Nephron progenitor cell (in vitro differentiated cells): ENCODE measurements at regions not wholly inside any gene's neighbourhood (a gene's known extent, or its start where the extent isn't known, plus 50 kb on each side); places are given as distances from the start of the nearest gene placed in this dataset.
A peak's percentile ranks its signal among the peaks of the same experiment; 100 is the strongest.

Experiments used
- DNase-seq: peaks from one replicate; pipeline ENCODE4 v3.0.0; 2021
- H3K27ac Mint-ChIP-seq: 2 replicates; pipeline ENCODE4 v1.8.0; 2021; ENCODE audit warnings: mild to moderate bottlenecking, moderate library complexity, mixed read lengths
- H3K27me3 Mint-ChIP-seq: 2 replicates; pipeline ENCODE4 v1.8.0; 2021; ENCODE audit warnings: mild to moderate bottlenecking, low read depth, mixed read lengths; ENCODE audit not compliant: poor library complexity
- H3K36me3 Mint-ChIP-seq: 2 replicates; pipeline ENCODE4 v1.8.0; 2021; ENCODE audit warnings: low read depth, mixed read lengths
- H3K4me1 Mint-ChIP-seq: 2 replicates; pipeline ENCODE4 v1.8.0; 2021; ENCODE audit warnings: mixed read lengths
- H3K4me3 Mint-ChIP-seq: 2 replicates; pipeline ENCODE4 v1.8.0; 2021; ENCODE audit warnings: mild to moderate bottlenecking, moderate library complexity, mixed read lengths
- H3K9me3 Mint-ChIP-seq: 2 replicates; pipeline ENCODE4 v1.8.0; 2021; ENCODE audit warnings: mild to moderate bottlenecking, moderate library complexity, mixed read lengths
- CTCF ChIP-seq: fragments of 200-600 bp; sonication (generic); IDR thresholded peaks from 2 replicates; pipeline ENCODE4 v1.5.0; 2021; ENCODE audit warnings: antibody characterized with exemption

- H3K9me3 Mint-ChIP-seq, result peaks cover 40% of the 10 kb centered on the region
- H3K27me3 Mint-ChIP-seq, result peaks cover 10% of the 10 kb centered on the region
Observed at GRCh38 chr6:71099649-71100048, 142.8 kb upstream of the B3GAT2 start.

GRCh38 chr6:71103130-71103529 is 146.3 kb upstream of the B3GAT2 start:
- no peaks in the 10 kb centered on the region for H3K36me3 Mint-ChIP-seq
- peaks cover 25% of the 10 kb centered on the region for H3K9me3 Mint-ChIP-seq
- no peak overlapping the region for H3K4me3 Mint-ChIP-seq
- no peak for TF ChIP-seq CTCF
- H3K4me1 Mint-ChIP-seq, result peaks cover 34% of the 10 kb centered on the region
- no peak for DNase-seq
- peaks cover 11% of the 10 kb centered on the region for H3K27me3 Mint-ChIP-seq
- H3K27ac Mint-ChIP-seq, result no peak overlapping the region

More at GRCh38 chr6:71099649-71100048, 142.8 kb upstream of the B3GAT2 start:
- no peak for TF ChIP-seq CTCF
- Mint-ChIP-seq H3K36me3 (no peaks in the 10 kb centered on the region), H3K27ac (no peak overlapping the region), H3K4me3 (no peak overlapping the region), H3K4me1 (peaks cover 12% of the 10 kb centered on the region)
- no peak for DNase-seq

GRCh38 chr6:71103641-71104040 is 146.8 kb upstream of the B3GAT2 start:
- H3K4me3 Mint-ChIP-seq, result no peak overlapping the region
- DNase-seq, result no peak
- H3K36me3 Mint-ChIP-seq, result no peaks in the 10 kb centered on the region
- no peak for TF ChIP-seq CTCF
- H3K9me3 Mint-ChIP-seq, result peaks cover 23% of the 10 kb centered on the region
- H3K27me3 Mint-ChIP-seq, result peaks cover 11% of the 10 kb centered on the region
- H3K4me1 Mint-ChIP-seq, result peaks cover 38% of the 10 kb centered on the region
- H3K27ac Mint-ChIP-seq, result no peak overlapping the region

GRCh38 chr6:71106276-71106675 is 149.4 kb upstream of the B3GAT2 start:
- H3K4me1 Mint-ChIP-seq, result peaks cover 47% of the 10 kb centered on the region
- DNase-seq, result no peak
- H3K27me3 Mint-ChIP-seq, result peaks cover 5% of the 10 kb centered on the region
- peak overlapping the region; percentile 48 for H3K27ac Mint-ChIP-seq
- no peak for TF ChIP-seq CTCF
- H3K36me3 Mint-ChIP-seq, result no peaks in the 10 kb centered on the region
- no peaks in the 10 kb centered on the region for H3K9me3 Mint-ChIP-seq
- no peak overlapping the region for H3K4me3 Mint-ChIP-seq

- no peak for DNase-seq
Observed at GRCh38 chr6:71107911-71108420, 151.1 kb upstream of the B3GAT2 start.

More at GRCh38 chr6:71107911-71108420, 151.1 kb upstream of the B3GAT2 start:
- peaks cover 5% of the 10 kb centered on the region for H3K27me3 Mint-ChIP-seq
- no peaks in the 10 kb centered on the region for H3K36me3 Mint-ChIP-seq
- TF ChIP-seq CTCF, result no peak
- peaks cover 49% of the 10 kb centered on the region for H3K4me1 Mint-ChIP-seq
- peak overlapping the region; percentile 91 for H3K27ac Mint-ChIP-seq
- H3K9me3 Mint-ChIP-seq, result no peaks in the 10 kb centered on the region
- H3K4me3 Mint-ChIP-seq, result no peak overlapping the region
